ENCODE measurements at regions not wholly inside any gene's neighbourhood (a gene's known extent, or its start where the extent isn't known, plus 50 kb on each side); places are given as distances from the start of the nearest gene placed in this dataset.

DNA sequence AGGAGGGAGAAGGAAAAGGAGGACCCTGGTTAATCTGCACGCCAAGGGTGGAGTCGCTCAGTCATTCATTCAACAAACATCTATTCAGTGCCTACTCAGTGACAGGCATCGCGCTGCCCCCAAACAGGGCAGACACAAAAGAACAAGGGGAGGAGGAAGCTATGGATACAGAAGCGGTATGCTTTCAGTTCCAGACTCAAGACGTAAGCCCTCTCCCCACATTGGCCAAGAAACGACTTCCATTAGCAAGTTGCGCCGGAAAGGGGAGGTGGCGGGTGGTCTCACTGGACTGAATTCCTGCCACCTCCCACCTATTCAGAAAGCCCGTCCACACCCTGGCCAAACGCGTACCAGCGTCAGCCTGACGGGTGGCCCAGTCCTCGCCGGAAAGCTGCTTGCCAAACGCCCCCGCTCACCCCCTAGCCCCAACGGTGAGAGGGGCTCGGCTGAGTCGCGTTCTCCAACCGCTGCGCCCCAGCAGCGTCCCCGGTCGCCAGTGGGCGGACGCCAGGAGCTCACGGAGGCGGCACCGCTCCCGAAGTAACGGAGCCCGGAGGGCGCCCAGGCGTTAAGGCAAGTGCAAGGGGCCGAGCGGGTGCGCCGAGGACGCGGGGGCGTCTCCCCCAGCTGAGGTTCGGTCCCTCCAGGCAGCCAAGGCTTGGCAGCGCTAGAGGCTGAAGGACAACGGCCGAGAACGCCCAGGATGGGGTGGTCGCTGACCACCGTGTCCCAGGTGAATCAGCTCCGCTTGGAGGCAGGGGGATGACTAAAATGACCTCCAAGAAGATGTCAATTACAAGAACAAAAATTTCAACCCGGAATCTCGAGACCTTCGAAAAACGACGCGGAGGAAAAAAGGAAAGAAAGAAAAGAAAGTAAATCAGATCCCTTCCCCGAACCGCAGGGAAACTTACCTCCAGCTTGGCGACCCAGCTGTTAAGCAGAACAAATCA, 470.7 kb downstream of the SOX9 start:
- DNase-seq: no peak

DNA sequence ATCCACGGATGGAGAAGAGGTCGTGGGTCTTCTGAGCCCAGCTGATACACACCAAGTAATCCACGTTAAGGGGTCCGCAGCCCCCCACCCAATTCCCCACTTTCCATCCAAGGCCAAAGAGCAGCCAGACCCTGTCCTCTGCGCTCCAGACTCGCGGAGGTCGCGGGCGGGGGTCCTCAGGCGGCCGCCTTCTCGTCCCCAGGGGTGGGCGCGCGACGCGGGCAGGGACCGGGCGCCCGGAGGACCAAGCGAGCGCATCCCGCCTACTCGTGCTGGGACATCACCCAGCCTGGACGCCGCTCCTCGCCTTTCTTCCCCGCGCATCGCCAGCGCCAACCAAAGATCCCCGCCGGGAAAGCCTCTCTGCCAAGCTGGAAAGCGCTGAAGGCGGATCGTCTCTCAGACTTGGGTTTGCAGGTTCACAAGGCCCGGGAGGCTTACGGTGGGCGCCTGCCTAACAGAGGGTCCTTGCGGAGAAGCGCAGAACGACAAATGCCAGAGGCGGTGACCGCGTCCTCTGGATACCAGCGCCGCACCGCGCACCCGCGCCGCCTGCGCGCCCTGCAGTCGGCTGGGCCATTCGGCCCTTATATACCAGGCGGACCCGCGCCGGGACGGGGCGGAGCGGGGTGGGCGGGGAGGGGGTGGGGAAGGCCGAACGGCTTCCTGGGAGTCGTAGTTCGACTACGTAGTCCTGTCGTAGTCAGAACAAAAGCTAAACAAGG, 471.6 kb downstream of the SOX9 start:
- peak; percentile 74 for DNase-seq

GRCh38 chr17:72592967-72593325, 472.1 kb downstream of the SOX9 start:
- DNase-seq: no peak

GRCh38 chr17:72594248-72594647, 473.4 kb downstream of the SOX9 start:
- DNase-seq: no peak
